Uterus (tissue), 3 donors: ENCODE measurements at regions not wholly inside any gene's neighbourhood (a gene's known extent, or its start where the extent isn't known, plus 50 kb on each side); places are given as distances from the start of the nearest gene placed in this dataset.

Experiments
- DNase-seq, 2 donors: peaks; one replicate each; pipeline ENCODE4 v3.0.0-alpha.2; 2019 to 2020
- H3K27ac ChIP-seq, 2 donors: fragments of 200-600 bp; sonication (generic); 1 replicate in 1 of 2; 2 replicates in 1 of 2; pipeline ENCODE4 v1.5.1; 2016 to 2018
- H3K27me3 ChIP-seq, 2 donors: fragments of 200-600 bp; sonication (generic); one replicate each; pipeline ENCODE4 v1.5.1; 2018 to 2019; ENCODE audit warnings: control low read depth in 1 of 2
- H3K36me3 ChIP-seq, 2 donors: fragments of 200-600 bp; sonication (generic); one replicate each; pipeline ENCODE4 v1.5.1; 2019; ENCODE audit warnings: control low read depth in 1 of 2
- H3K4me1 ChIP-seq, 2 donors: fragments of 200-600 bp; sonication (generic); one replicate each; pipeline ENCODE4 v1.5.1; 2018 to 2019; ENCODE audit warnings: control low read depth in 1 of 2
- H3K4me3 ChIP-seq, 2 donors: fragments of 200-600 bp; sonication (generic); 1 replicate in 1 of 2; 2 replicates in 1 of 2; pipeline ENCODE4 v1.5.1; 2018 to 2019; ENCODE audit warnings: mild to moderate bottlenecking in 1 of 2
- H3K9me3 ChIP-seq, 2 donors: fragments of 200-600 bp; sonication (generic); one replicate each; pipeline ENCODE4 v1.5.1; 2019; ENCODE audit warnings: control low read depth in 1 of 2
- CTCF ChIP-seq, 4 experiments: fragments of 200-600 bp in 2 of 4; fragments of 450-650 bp in 2 of 4; sonication (generic) in 2 of 4; IDR thresholded peaks; one replicate each; pipeline ENCODE4 v1.5.1; 2016 to 2019; ENCODE audit warnings: antibody characterized with exemption in 4 of 4, mild to moderate bottlenecking in 2 of 4, moderate library complexity in 1 of 4
- POLR2A ChIP-seq, 2 donors: fragments of 450-650 bp; IDR thresholded peaks; one replicate each; pipeline ENCODE4 v1.6.1; 2016; ENCODE audit warnings: antibody characterized with exemption in 2 of 2, mild to moderate bottlenecking in 1 of 2, moderate library complexity in 1 of 2
- intact Hi-C: fragments of 100-400 bp; cut with DNase I; formaldehyde crosslinking; loops from one replicate; pipeline ENCODE4 v1.15.1; 2023; ENCODE audit warnings: low total_unique reads
- donor health status: DM: yes; HTN: yes; CAD: no.

- DNase-seq, result no peak
- intact Hi-C loops, result no loop called here
- Histone ChIP-seq H3K27ac (no peak overlapping the region), H3K36me3 (no peaks in the 10 kb centered on the region), H3K4me3 (no peak overlapping the region), H3K9me3 (no peaks in the 10 kb centered on the region), H3K27me3 (no peaks in the 10 kb centered on the region), H3K4me1 (no peaks in the 10 kb centered on the region)
- TF ChIP-seq CTCF (IDR thresholded peaks at IDR 0.05), result no peak
- no peak for TF ChIP-seq POLR2A (IDR thresholded peaks at IDR 0.05)
Observed at GRCh38 chr5:68405784-68406743, 190.5 kb downstream of the PIK3R1 start.

- Histone ChIP-seq H3K27me3 (no peaks in the 10 kb centered on the region), H3K9me3 (no peaks in the 10 kb centered on the region), H3K27ac (no peak overlapping the region), H3K4me3 (no peak overlapping the region), H3K4me1 (no peaks in the 10 kb centered on the region), H3K36me3 (no peaks in the 10 kb centered on the region)
- TF ChIP-seq CTCF (IDR thresholded peaks at IDR 0.05) (no peak), POLR2A (IDR thresholded peaks at IDR 0.05) (no peak)
- intact Hi-C loops, result no loop called here
- DNase-seq, result no peak
Observed at GRCh38 chr5:68406767-68407241, 191.2 kb downstream of the PIK3R1 start.

- Histone ChIP-seq H3K36me3 (no peaks in the 10 kb centered on the region), H3K27ac (no peak overlapping the region), H3K9me3 (no peaks in the 10 kb centered on the region), H3K4me1 (no peaks in the 10 kb centered on the region), H3K4me3 (no peak overlapping the region), H3K27me3 (no peaks in the 10 kb centered on the region)
- intact Hi-C loops, result no loop called here
- no peak for TF ChIP-seq CTCF (IDR thresholded peaks at IDR 0.05)
- TF ChIP-seq POLR2A (IDR thresholded peaks at IDR 0.05), result no peak
- DNase-seq, result no peak
Observed at GRCh38 chr5:68407311-68408239, 192.0 kb downstream of the PIK3R1 start.

GRCh38 chr5:68408345-68408871, 192.9 kb downstream of the PIK3R1 start:
- Histone ChIP-seq H3K27me3 (no peaks in the 10 kb centered on the region), H3K36me3 (no peaks in the 10 kb centered on the region), H3K27ac (no peak overlapping the region), H3K4me1 (no peaks in the 10 kb centered on the region), H3K4me3 (no peak overlapping the region), H3K9me3 (no peaks in the 10 kb centered on the region)
- no peak for DNase-seq
- intact Hi-C loops, result no loop called here
- TF ChIP-seq CTCF (IDR thresholded peaks at IDR 0.05) (no peak), POLR2A (IDR thresholded peaks at IDR 0.05) (no peak)
